Choroid plexus epithelial cell (primary cell): ENCODE measurements at regions not wholly inside any gene's neighbourhood (a gene's known extent, or its start where the extent isn't known, plus 50 kb on each side); places are given as distances from the start of the nearest gene placed in this dataset.

Experiments used
- DNase-seq: peaks from one replicate; pipeline ENCODE4 v3.0.0-alpha.2; 2010; ENCODE audit warnings: low read depth
- H3K4me3 ChIP-seq: 2 replicates; pipeline ENCODE4 v1.5.1; 2011; ENCODE audit warnings: low read depth, mild to moderate bottlenecking, control low read depth, low read length, moderate library complexity
- TF ChIP-seq, protein P1 (sequence below): conservative IDR thresholded peaks from 2 replicates; pipeline ENCODE4 v1.5.1; 2011; ENCODE audit warnings: low read depth, mild to moderate bottlenecking, control low read depth, inconsistent platforms, low read length, moderate library complexity

DNA sequence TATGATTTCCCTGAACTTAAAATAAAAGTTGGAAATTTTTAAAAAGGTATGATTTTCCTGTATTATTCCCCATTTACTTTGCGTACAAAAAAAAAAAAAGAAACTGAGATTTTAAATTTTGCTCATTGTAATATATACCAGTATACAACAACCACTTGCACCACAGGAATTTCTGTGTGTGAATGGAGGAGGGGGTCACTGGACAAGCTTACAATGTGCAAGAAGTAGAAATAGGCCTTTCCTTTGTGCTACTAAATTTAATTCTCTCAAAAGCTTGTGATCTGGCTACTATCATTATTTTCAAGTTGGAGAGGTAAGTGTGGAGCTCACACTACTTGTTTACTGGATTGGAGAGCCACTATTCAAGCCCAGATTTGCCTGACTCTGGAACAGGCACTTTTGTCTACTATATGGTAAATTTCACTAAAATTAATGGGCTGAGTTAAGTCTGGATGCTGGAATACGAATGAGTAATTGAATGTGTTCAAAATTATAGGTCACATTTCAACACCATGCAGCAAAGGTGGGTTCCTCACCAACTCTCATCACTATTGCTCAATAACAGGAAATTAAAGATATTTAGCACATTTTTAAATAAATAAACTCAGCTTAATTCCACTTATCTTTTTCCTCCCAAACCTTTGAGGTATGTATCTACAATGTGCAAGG is 148.0 kb upstream of the MBNL1 start:
- no peak overlapping the region for H3K4me3 ChIP-seq
- DNase-seq = peak; percentile 52
- TF ChIP-seq, protein P1, sequence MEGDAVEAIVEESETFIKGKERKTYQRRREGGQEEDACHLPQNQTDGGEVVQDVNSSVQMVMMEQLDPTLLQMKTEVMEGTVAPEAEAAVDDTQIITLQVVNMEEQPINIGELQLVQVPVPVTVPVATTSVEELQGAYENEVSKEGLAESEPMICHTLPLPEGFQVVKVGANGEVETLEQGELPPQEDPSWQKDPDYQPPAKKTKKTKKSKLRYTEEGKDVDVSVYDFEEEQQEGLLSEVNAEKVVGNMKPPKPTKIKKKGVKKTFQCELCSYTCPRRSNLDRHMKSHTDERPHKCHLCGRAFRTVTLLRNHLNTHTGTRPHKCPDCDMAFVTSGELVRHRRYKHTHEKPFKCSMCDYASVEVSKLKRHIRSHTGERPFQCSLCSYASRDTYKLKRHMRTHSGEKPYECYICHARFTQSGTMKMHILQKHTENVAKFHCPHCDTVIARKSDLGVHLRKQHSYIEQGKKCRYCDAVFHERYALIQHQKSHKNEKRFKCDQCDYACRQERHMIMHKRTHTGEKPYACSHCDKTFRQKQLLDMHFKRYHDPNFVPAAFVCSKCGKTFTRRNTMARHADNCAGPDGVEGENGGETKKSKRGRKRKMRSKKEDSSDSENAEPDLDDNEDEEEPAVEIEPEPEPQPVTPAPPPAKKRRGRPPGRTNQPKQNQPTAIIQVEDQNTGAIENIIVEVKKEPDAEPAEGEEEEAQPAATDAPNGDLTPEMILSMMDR = no peak

GRCh38 chr3:152121270-152121636 is 147.5 kb upstream of the MBNL1 start:
- TF ChIP-seq, protein P1 = no peak
- DNase-seq = peak; percentile 88
- H3K4me3 ChIP-seq = no peak overlapping the region

DNA sequence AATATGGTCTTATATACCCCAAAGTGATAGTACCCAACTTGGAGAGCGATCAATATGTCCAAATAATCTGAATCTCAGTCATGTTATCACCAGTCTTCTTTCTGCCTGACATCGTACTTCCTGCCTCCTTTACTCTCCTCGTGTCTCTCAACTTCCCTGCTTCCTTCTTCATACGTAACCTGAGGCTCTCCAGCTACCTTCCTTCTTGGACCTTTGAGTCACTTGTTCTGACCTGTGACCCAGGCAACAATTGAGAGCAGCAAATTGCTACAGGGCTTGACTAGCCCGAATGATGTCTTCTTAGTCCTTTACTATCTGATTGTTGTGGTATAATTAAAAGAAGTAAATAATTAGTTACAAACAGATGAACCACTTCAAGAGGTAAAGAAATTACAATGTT is 145.9 kb upstream of the MBNL1 start:
- no peak overlapping the region for H3K4me3 ChIP-seq
- DNase-seq = no peak
- TF ChIP-seq, protein P1 = no peak

GRCh38 chr3:152123457-152123856 is 145.3 kb upstream of the MBNL1 start:
- TF ChIP-seq, protein P1 = peak; percentile 38
- peak; percentile 39 for DNase-seq

GRCh38 chr3:152126260-152126659 is 142.5 kb upstream of the MBNL1 start:
- TF ChIP-seq, protein P1 = no peak
- peak; percentile 61 for DNase-seq

More at GRCh38 chr3:152123457-152123856, 145.3 kb upstream of the MBNL1 start:
- H3K4me3 ChIP-seq = no peak overlapping the region

GRCh38 chr3:152127058-152127457 is 141.7 kb upstream of the MBNL1 start:
- no peak overlapping the region for H3K4me3 ChIP-seq
- no peak for DNase-seq
- TF ChIP-seq, protein P1 = no peak

More at GRCh38 chr3:152126260-152126659, 142.5 kb upstream of the MBNL1 start:
- H3K4me3 ChIP-seq = no peak overlapping the region

- DNase-seq = no peak
- TF ChIP-seq, protein P1 = no peak
- H3K4me3 ChIP-seq = no peak overlapping the region
Observed at GRCh38 chr3:152128356-152128755, 140.4 kb upstream of the MBNL1 start.
